Kidney tubule cell (primary cell): ENCODE measurements at regions not wholly inside any gene's neighbourhood (a gene's known extent, or its start where the extent isn't known, plus 50 kb on each side); places are given as distances from the start of the nearest gene placed in this dataset.

Source experiments
- DNase-seq: peaks from one replicate; pipeline ENCODE4 v3.0.0-alpha.2; 2018; ENCODE audit warnings: low spot score

DNA sequence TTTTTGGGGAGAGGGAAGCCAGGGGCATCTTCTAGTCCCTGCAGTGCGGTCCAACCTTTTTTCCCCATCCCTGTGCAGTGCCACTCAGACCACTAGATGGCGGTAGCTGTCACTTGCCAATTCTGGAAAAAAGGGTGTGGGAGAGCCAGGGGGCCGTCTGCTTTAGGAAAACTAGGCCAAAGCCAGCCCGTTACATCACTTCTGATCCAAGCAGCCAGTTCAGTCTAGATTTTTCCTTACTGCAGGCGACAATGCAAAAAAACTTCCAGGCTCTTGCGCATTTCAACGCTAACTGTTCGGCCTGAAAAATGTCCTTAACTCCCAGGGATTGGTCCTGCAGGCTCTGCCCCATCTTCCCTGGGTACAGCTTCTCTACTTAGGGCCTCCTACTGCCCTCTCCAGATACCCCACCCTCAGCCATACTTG lies 69.2 kb upstream of the CES5A start:
- peak; percentile 52 for DNase-seq

DNA sequence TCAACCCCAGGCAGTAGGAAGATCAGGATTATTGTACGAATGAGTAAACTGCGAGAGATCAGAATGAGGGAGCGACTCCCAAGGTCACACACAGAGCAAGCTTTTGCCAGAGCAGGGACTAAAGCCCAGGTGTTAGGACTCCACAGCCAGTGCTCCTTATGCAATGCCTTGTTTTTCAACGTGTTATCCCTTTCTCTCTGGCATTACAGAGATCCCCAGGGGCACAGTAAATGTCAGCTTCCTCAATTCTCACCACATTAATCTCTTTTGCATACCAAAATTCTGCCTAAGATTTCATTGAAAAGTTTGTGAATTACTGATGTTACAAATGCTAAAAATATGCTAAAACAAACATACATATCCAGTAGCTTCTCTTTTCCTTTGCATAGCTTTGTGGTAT lies 68.1 kb upstream of the CES5A start:
- no peak for DNase-seq

DNA sequence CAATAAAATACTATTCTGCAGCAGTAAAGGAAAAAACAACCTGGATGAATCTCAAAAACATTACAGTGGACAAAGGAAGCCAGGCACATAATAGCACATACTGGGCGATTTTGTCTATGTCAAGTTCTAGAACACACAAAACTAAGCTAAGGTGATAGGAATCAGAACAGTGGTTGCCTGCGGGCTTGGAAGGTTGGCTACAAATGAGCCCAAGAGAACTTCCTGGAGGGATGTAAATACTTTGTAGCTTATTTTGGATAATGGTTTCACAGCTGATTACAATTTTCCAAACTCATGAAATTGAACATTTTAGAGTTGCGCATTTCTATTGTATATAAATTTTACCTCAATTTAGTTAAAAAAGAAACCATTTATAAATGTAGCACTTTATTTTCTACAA lies 67.6 kb upstream of the CES5A start:
- DNase-seq = no peak

DNA sequence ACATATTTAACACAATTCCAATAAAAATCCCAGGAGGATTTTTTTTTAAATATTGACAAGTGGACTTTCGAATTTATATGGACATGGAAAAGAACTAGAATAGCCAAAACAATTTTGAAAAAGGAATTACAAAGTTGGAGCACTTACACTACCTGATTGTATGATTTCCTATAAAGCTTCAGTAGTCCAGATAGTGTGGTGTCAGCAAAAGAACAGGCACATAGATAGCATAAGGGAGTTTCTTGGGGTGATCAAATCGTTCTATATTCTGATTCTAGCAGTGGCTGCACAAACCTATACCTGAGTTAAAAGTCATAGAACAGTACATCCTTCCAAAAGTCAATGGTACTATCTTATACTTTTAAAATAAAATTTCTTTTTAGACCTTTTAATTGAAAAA lies 66.4 kb upstream of the CES5A start:
- DNase-seq = no peak

DNA sequence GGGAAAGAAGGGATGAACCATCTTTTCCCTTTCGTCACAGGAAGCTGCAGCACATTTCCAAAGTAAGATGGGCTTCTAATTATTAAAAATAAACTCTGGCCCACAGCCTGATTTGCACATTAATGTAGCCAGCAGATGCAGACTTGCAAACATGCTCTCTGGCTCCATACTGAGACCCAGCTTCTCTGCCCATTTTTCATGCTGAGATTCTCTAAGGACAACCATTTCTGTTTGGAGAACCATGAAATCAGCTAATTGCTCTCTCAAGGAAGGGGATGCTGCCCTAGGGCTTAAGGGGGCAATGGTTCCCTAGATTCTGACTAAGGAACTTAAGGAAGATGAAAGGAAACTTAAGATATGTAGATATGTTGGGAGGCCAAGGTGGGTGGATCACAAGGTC lies 63.0 kb upstream of the CES5A start:
- no peak for DNase-seq

DNA sequence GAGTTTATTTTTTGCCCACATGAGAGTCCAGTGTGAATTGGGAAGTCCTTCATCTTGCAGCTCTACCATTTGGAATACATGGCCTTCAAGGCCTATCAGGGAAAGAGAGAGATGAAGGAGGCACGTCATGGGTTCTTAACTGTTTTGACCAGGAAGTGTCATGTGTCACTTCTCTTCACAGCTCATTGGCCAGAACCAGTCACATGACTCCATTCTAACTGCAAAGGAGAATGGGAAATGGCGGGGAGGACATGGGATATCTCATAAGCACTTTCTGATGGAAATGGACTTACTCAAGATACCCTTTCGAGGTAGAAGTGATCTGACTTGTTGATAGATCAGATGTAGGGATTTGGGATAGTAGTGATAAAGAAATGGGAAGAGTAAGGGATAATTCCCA lies 57.9 kb upstream of the CES5A start:
- DNase-seq = no peak

DNA sequence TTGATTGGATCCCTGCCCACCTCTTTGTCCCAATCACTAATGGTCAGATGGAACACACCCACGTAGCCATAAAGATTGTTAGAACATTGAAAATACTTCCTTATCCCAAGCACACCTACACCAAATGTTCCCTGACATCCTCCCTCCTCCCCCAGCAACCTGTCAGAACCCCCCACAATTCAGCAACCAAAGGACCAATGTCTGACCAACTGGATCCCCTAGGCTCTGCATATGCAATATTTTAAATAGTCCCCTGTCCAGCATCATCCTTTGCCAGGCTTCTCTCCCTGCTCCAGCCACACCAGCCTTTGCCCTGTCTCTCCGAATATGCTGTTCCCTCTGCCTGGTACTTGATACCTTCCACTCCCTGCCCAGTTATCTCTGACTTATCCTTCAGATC lies 54.9 kb upstream of the CES5A start:
- no peak for DNase-seq

DNA sequence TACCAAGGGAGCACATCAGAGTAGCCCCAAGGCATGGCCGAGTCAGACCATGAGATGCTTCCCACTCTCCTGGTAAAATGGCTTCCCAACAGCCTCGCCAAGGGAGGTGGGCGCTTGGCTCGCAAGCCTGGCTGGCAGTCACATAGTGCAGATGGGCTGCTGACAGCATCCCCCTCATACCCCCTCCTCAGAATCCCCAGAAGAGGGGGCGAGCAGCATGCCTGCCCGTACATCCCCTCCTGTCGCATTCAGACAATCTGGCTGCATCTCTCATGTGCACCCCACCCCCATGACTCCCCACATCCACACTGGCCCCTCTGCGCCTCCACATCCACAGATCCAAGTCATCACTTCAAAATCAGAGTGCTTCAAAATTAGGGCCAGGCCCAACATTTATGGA lies 54.0 kb upstream of the CES5A start:
- no peak for DNase-seq

DNA sequence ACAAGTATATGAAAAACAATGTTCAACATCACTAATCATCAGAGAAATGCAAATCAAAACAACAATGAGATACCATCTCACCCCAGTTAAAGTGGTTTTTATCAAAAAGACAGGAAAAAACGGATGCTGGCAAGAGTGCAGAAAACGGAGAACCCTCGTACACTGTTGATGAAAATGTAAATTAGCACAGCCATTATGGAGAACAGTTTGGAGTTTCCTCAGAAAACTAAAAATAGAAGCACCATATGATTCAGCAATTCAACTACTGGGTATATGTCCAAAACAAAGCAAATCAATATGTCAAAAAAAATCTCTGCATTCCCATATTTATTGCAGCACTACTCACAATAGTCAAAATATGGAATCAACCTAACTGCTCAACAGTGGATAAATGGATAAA lies 50.1 kb upstream of the CES5A start:
- DNase-seq = no peak
